Neural progenitor cell (in vitro differentiated cells): ENCODE measurements at regions not wholly inside any gene's neighbourhood (a gene's known extent, or its start where the extent isn't known, plus 50 kb on each side); places are given as distances from the start of the nearest gene placed in this dataset.

ENCODE experiments used
- DNase-seq: peaks from one replicate; pipeline ENCODE4 v3.0.0-alpha.2; 2016; ENCODE audit warnings: low spot score
- H2AFZ ChIP-seq: fragments of 200-600 bp; sonication (generic); replicated peaks from 2 replicates; pipeline ENCODE4 v1.6.1; 2016; ENCODE audit warnings: antibody characterized with exemption
- H3F3A ChIP-seq: fragments of 200-600 bp; sonication (generic); 2 replicates; pipeline ENCODE4 v1.6.1; 2016; ENCODE audit warnings: antibody characterized with exemption, low read depth
- H3K27ac ChIP-seq: fragments of 200-600 bp; sonication (generic); 2 replicates; pipeline ENCODE4 v1.5.1; 2016; ENCODE audit warnings: mild to moderate bottlenecking
- H3K27me3 ChIP-seq: fragments of 200-600 bp; sonication (generic); 2 replicates; pipeline ENCODE4 v1.6.1; 2016; ENCODE audit warnings: mild to moderate bottlenecking, moderate library complexity
- H3K36me3 ChIP-seq: fragments of 200-600 bp; sonication (generic); 2 replicates; pipeline ENCODE4 v1.5.1; 2016
- H3K4me1 ChIP-seq: fragments of 200-600 bp; sonication (generic); 2 replicates; pipeline ENCODE4 v1.6.1; 2016; ENCODE audit warnings: mixed run types
- H3K4me2 ChIP-seq: fragments of 200-600 bp; sonication (generic); 2 replicates; pipeline ENCODE4 v1.6.1; 2016
- H3K4me3 ChIP-seq: fragments of 200-600 bp; sonication (generic); 2 replicates; pipeline ENCODE4 v1.5.1; 2016
- H3K79me2 ChIP-seq: fragments of 200-600 bp; sonication (generic); 2 replicates; pipeline ENCODE4 v1.6.1; 2016; ENCODE audit warnings: low read depth
- H3K9ac ChIP-seq: fragments of 200-600 bp; sonication (generic); 2 replicates; pipeline ENCODE4 v1.6.1; 2016
- H3K9me3 ChIP-seq: fragments of 200-600 bp; sonication (generic); 2 replicates; pipeline ENCODE4 v1.5.1; 2016; ENCODE audit warnings: low read depth
- H4K20me1 ChIP-seq: fragments of 200-600 bp; sonication (generic); 2 replicates; pipeline ENCODE4 v1.6.1; 2016; ENCODE audit warnings: low read depth
- H3K27ac Mint-ChIP-seq: 3 replicates; pipeline ENCODE4 v1.8.0; 2021; ENCODE audit warnings: mixed read lengths
- H3K27me3 Mint-ChIP-seq: 2 replicates; pipeline ENCODE4 v1.8.0; 2022; ENCODE audit warnings: low read depth, mild to moderate bottlenecking, inconsistent platforms, moderate library complexity, mixed read lengths; ENCODE audit not compliant: insufficient read depth
- H3K36me3 Mint-ChIP-seq: 3 replicates; pipeline ENCODE4 v1.8.0; 2021; ENCODE audit warnings: mixed read lengths
- H3K4me1 Mint-ChIP-seq: 3 replicates; pipeline ENCODE4 v1.8.0; 2021; ENCODE audit warnings: mixed read lengths
- H3K4me3 Mint-ChIP-seq: 3 replicates; pipeline ENCODE4 v1.8.0; 2021; ENCODE audit warnings: mild to moderate bottlenecking, moderate library complexity, mixed read lengths
- H3K9me3 Mint-ChIP-seq: 3 replicates; pipeline ENCODE4 v1.8.0; 2020; ENCODE audit warnings: mixed read lengths
- CTCF ChIP-seq: fragments of 200-600 bp; sonication (generic); IDR thresholded peaks from 2 replicates; pipeline ENCODE4 v1.5.1; 2017; ENCODE audit warnings: antibody characterized with exemption, mild to moderate bottlenecking
- EZH2 ChIP-seq: fragments of 200-600 bp; sonication (generic); IDR thresholded peaks from 2 replicates; pipeline ENCODE4 v1.6.1; 2017; ENCODE audit warnings: antibody characterized with exemption, mild to moderate bottlenecking, moderate library complexity
- EZH2phosphoT487 ChIP-seq: fragments of 200-600 bp; sonication (generic); IDR thresholded peaks from 2 replicates; pipeline ENCODE4 v1.6.1; 2017; ENCODE audit warnings: antibody characterized with exemption

- H3K4me2 ChIP-seq = no peak overlapping the region
- Mint-ChIP-seq H3K27me3 (no peaks in the 10 kb centered on the region), H3K4me3 (no peak overlapping the region), H3K36me3 (no peaks in the 10 kb centered on the region), H3K4me1 (no peaks in the 10 kb centered on the region), H3K27ac (no peak overlapping the region), H3K9me3 (peaks cover 2% of the 10 kb centered on the region)
- no peaks in the 10 kb centered on the region for H3K4me1 ChIP-seq
- H3K9me3 ChIP-seq = no peaks in the 10 kb centered on the region
- H3F3A ChIP-seq = no peaks in the 10 kb centered on the region
- no peak for TF ChIP-seq CTCF
- no peak for TF ChIP-seq EZH2
- no peak for TF ChIP-seq EZH2phosphoT487
- no peaks in the 10 kb centered on the region for H3K36me3 ChIP-seq
- H3K79me2 ChIP-seq = no peaks in the 10 kb centered on the region
- DNase-seq = no peak
- H3K27me3 ChIP-seq = no peaks in the 10 kb centered on the region
- no peak overlapping the region for H3K9ac ChIP-seq
- H2AFZ ChIP-seq = no peak overlapping the region
- no peak overlapping the region for H3K27ac ChIP-seq
- H4K20me1 ChIP-seq = no peaks in the 10 kb centered on the region
- H3K4me3 ChIP-seq = no peak overlapping the region
These were observed 105.1 kb upstream of the GRID2 start for GRCh38 chr4:92198711-92199110.

GRCh38 chr4:92199135-92199534 lies 104.6 kb upstream of the GRID2 start:
- H4K20me1 ChIP-seq = no peaks in the 10 kb centered on the region
- H3K36me3 Mint-ChIP-seq = no peaks in the 10 kb centered on the region
- peaks cover 4% of the 10 kb centered on the region for H3K4me1 ChIP-seq
- DNase-seq = no peak
- no peak overlapping the region for H3K9ac ChIP-seq
- H3F3A ChIP-seq = no peaks in the 10 kb centered on the region
- no peaks in the 10 kb centered on the region for H3K27me3 ChIP-seq
- H3K27ac ChIP-seq = no peak overlapping the region
- no peak overlapping the region for H3K4me3 Mint-ChIP-seq
- peaks cover under 1% of the 10 kb centered on the region for H3K4me1 Mint-ChIP-seq
- H3K9me3 Mint-ChIP-seq = peaks cover 2% of the 10 kb centered on the region
- H3K4me2 ChIP-seq = no peak overlapping the region
- H3K9me3 ChIP-seq = no peaks in the 10 kb centered on the region
- TF ChIP-seq CTCF (no peak), EZH2 (no peak), EZH2phosphoT487 (no peak)
- no peak overlapping the region for H2AFZ ChIP-seq
- no peak overlapping the region for H3K4me3 ChIP-seq
- H3K27ac Mint-ChIP-seq = no peak overlapping the region
- no peaks in the 10 kb centered on the region for H3K79me2 ChIP-seq
- H3K36me3 ChIP-seq = no peaks in the 10 kb centered on the region
- no peaks in the 10 kb centered on the region for H3K27me3 Mint-ChIP-seq

- H3K9me3 ChIP-seq = no peaks in the 10 kb centered on the region
These were observed 92.9 kb upstream of the GRID2 start for GRCh38 chr4:92210906-92211305.

More at GRCh38 chr4:92210906-92211305, 92.9 kb upstream of the GRID2 start:
- H3F3A ChIP-seq = no peaks in the 10 kb centered on the region
- no peaks in the 10 kb centered on the region for H3K79me2 ChIP-seq
- H3K27ac Mint-ChIP-seq = no peak overlapping the region
- no peaks in the 10 kb centered on the region for H4K20me1 ChIP-seq
- H3K4me1 ChIP-seq = no peaks in the 10 kb centered on the region
- H3K27me3 ChIP-seq = no peaks in the 10 kb centered on the region
- peaks cover 4% of the 10 kb centered on the region for H3K27me3 Mint-ChIP-seq
- TF ChIP-seq CTCF = no peak
- TF ChIP-seq EZH2phosphoT487 = no peak
- no peak for TF ChIP-seq EZH2
- no peak overlapping the region for H3K9ac ChIP-seq
- H3K27ac ChIP-seq = no peak overlapping the region
- no peaks in the 10 kb centered on the region for H3K36me3 Mint-ChIP-seq
- no peak overlapping the region for H3K4me2 ChIP-seq
- H3K4me1 Mint-ChIP-seq = no peaks in the 10 kb centered on the region
- H2AFZ ChIP-seq = no peak overlapping the region
- H3K36me3 ChIP-seq = no peaks in the 10 kb centered on the region
- H3K4me3 Mint-ChIP-seq = no peak overlapping the region
- DNase-seq = no peak
- H3K4me3 ChIP-seq = no peak overlapping the region
- H3K9me3 Mint-ChIP-seq = no peaks in the 10 kb centered on the region
